Trophoblast cell (in vitro differentiated cells and primary cell): ENCODE measurements at regions not wholly inside any gene's neighbourhood (a gene's known extent, or its start where the extent isn't known, plus 50 kb on each side); places are given as distances from the start of the nearest gene placed in this dataset.

Experiments
- DNase-seq, 2 donors: peaks; one replicate each; pipeline ENCODE4 v3.0.0-alpha.2; 2016
- H2AFZ ChIP-seq: 2 replicates; pipeline ENCODE4 v1.6.1; 2013; ENCODE audit warnings: low read length, moderate library complexity, mild to moderate bottlenecking; ENCODE audit not compliant: insufficient read depth, poor library complexity
- H2AK5ac ChIP-seq: 2 replicates; pipeline ENCODE4 v1.6.1; 2013; ENCODE audit warnings: mild to moderate bottlenecking, low read length
- H2BK120ac ChIP-seq: 2 replicates; pipeline ENCODE4 v1.6.1; 2013; ENCODE audit warnings: low read length, mild to moderate bottlenecking, moderate library complexity; ENCODE audit not compliant: insufficient read depth, poor library complexity
- H2BK12ac ChIP-seq: 2 replicates; pipeline ENCODE4 v1.6.1; 2013; ENCODE audit warnings: mild to moderate bottlenecking, low read length, moderate library complexity
- H2BK5ac ChIP-seq: 2 replicates; pipeline ENCODE4 v1.6.1; 2013; ENCODE audit warnings: low read length, low read depth, moderate library complexity, mild to moderate bottlenecking; ENCODE audit not compliant: poor library complexity
- H3K14ac ChIP-seq: 2 replicates; pipeline ENCODE4 v1.6.1; 2013; ENCODE audit warnings: mild to moderate bottlenecking, low read length
- H3K18ac ChIP-seq: 2 replicates; pipeline ENCODE4 v1.6.1; 2013; ENCODE audit warnings: mild to moderate bottlenecking, low read length
- H3K23ac ChIP-seq: 2 replicates; pipeline ENCODE4 v1.6.1; 2013; ENCODE audit warnings: low read length
- H3K27ac ChIP-seq: 2 replicates; pipeline ENCODE4 v1.5.1; 2013; ENCODE audit warnings: low read depth, mild to moderate bottlenecking, inconsistent platforms, low read length, moderate library complexity
- H3K27me3 ChIP-seq: 2 replicates; pipeline ENCODE4 v1.6.1; 2013; ENCODE audit warnings: inconsistent platforms, mild to moderate bottlenecking, low read length, moderate library complexity; ENCODE audit not compliant: insufficient read depth
- H3K36me3 ChIP-seq, 2 experiments: 1 replicate in 1 of 2; 2 replicates in 1 of 2; pipeline ENCODE4 v1.6.1; 2013; ENCODE audit warnings: low read length in 2 of 2, mild to moderate bottlenecking in 2 of 2, moderate library complexity in 1 of 2; ENCODE audit not compliant: insufficient read depth in 2 of 2, control insufficient read depth in 1 of 2
- H3K4ac ChIP-seq: 2 replicates; pipeline ENCODE4 v1.6.1; 2013; ENCODE audit warnings: low read depth, mild to moderate bottlenecking, low read length, moderate library complexity
- H3K4me1 ChIP-seq, 2 experiments: 1 replicate in 1 of 2; 2 replicates in 1 of 2; pipeline ENCODE4 v1.6.1; 2013; ENCODE audit warnings: low read length in 2 of 2, mild to moderate bottlenecking in 2 of 2, moderate library complexity in 1 of 2; ENCODE audit not compliant: insufficient read depth in 2 of 2, control insufficient read depth in 1 of 2
- H3K4me2 ChIP-seq: 2 replicates; pipeline ENCODE4 v1.6.1; 2013; ENCODE audit warnings: inconsistent platforms, mild to moderate bottlenecking, low read length, moderate library complexity
- H3K4me3 ChIP-seq: 2 replicates; pipeline ENCODE4 v1.5.1; 2013; ENCODE audit warnings: mild to moderate bottlenecking, low read depth, low read length, inconsistent platforms
- H3K79me1 ChIP-seq: one replicate; pipeline ENCODE4 v1.6.1; 2013; ENCODE audit warnings: low read length
- H3K79me2 ChIP-seq: 2 replicates; pipeline ENCODE4 v1.6.1; 2013; ENCODE audit warnings: low read length, mild to moderate bottlenecking; ENCODE audit not compliant: control insufficient read depth, insufficient read depth, poor library complexity
- H3K9ac ChIP-seq: 2 replicates; pipeline ENCODE4 v1.6.1; 2013; ENCODE audit warnings: mild to moderate bottlenecking, low read length
- H3K9me3 ChIP-seq: 2 replicates; pipeline ENCODE4 v1.6.1; 2013; ENCODE audit warnings: low read depth, mild to moderate bottlenecking, control low read depth, inconsistent platforms, low read length; ENCODE audit not compliant: insufficient read depth
- H4K12ac ChIP-seq: 2 replicates; pipeline ENCODE4 v1.6.1; 2013; ENCODE audit warnings: low read depth, mild to moderate bottlenecking, low read length, moderate library complexity
- H4K8ac ChIP-seq: 2 replicates; pipeline ENCODE4 v1.6.1; 2013; ENCODE audit warnings: low read depth, mild to moderate bottlenecking, low read length, moderate library complexity
- H4K91ac ChIP-seq: one replicate; pipeline ENCODE4 v1.6.1; 2013; ENCODE audit warnings: low read depth, mild to moderate bottlenecking, low read length, moderate library complexity
- WGBS: extraction: QIAGEN DNeasy Blood & Tissue Kit; methylation state at CpG from one replicate; pipeline ENCODE4 v1.1.7; 2013; ENCODE audit warnings: missing lambda C conversion rate; ENCODE audit not compliant: insufficient read length, insufficient coverage; ENCODE audit errors: extremely low coverage; 5-methylcytosine and 5-hydroxymethylcytosine counted together

- WGBS, result no CpG with 5 or more reads among the region's 6 CpGs
- no peak overlapping the region for H3K27ac ChIP-seq
- no peak overlapping the region for H2AK5ac ChIP-seq
- no peaks in the 10 kb centered on the region for H3K9me3 ChIP-seq
- H4K12ac ChIP-seq, result no peak overlapping the region
- no peak overlapping the region for H3K14ac ChIP-seq
- H3K9ac ChIP-seq, result no peak overlapping the region
- peak in 1 of 2 donors; percentile 67 for DNase-seq
- H3K4me2 ChIP-seq, result no peak overlapping the region
- no peak overlapping the region for H2BK120ac ChIP-seq
- peaks cover 0 to 2% of the 10 kb centered on the region in 2 experiments for H3K4me1 ChIP-seq
- H3K18ac ChIP-seq, result no peak overlapping the region
- no peaks in the 10 kb centered on the region for H3K27me3 ChIP-seq
- H4K91ac ChIP-seq, result no peak overlapping the region
- H3K79me2 ChIP-seq, result no peaks in the 10 kb centered on the region
- no peak overlapping the region for H2BK5ac ChIP-seq
- H2BK12ac ChIP-seq, result no peak overlapping the region
- H3K4me3 ChIP-seq, result no peak overlapping the region
- H3K4ac ChIP-seq, result no peak overlapping the region
- H3K36me3 ChIP-seq, result no peaks in the 10 kb centered on the region
- H4K8ac ChIP-seq, result no peak overlapping the region
- H3K23ac ChIP-seq, result no peak overlapping the region
- H3K79me1 ChIP-seq, result peaks cover 7% of the 10 kb centered on the region
- no peak overlapping the region for H2AFZ ChIP-seq
Observed at GRCh38 chr21:26769613-26770188, 75.5 kb downstream of the ADAMTS1 start.

- Histone ChIP-seq H3K79me2 (no peaks in the 10 kb centered on the region), H3K4me3 (no peak overlapping the region), H3K27ac (no peak overlapping the region), H3K23ac (no peak overlapping the region), H3K4ac (no peak overlapping the region), H3K4me1 (peaks cover 0 to 2% of the 10 kb centered on the region in 2 experiments), H4K91ac (no peak overlapping the region), H2AFZ (no peak overlapping the region), H3K36me3 (no peaks in the 10 kb centered on the region), H3K14ac (no peak overlapping the region), H4K8ac (no peak overlapping the region), H2AK5ac (no peak overlapping the region), H3K4me2 (no peak overlapping the region), H4K12ac (no peak overlapping the region), H3K18ac (no peak overlapping the region), H3K79me1 (peaks cover 10% of the 10 kb centered on the region), H3K9ac (no peak overlapping the region), H3K9me3 (no peaks in the 10 kb centered on the region), H2BK5ac (no peak overlapping the region), H2BK12ac (no peak overlapping the region), H3K27me3 (no peaks in the 10 kb centered on the region), H2BK120ac (no peak overlapping the region)
- DNase-seq, result peak; percentile 79 to 93
- no CpG with 5 or more reads among the region's 6 CpGs for WGBS
Observed at GRCh38 chr21:26766826-26767325, 78.3 kb downstream of the ADAMTS1 start.

- H4K12ac ChIP-seq, result no peak overlapping the region
- peak; percentile 84 to 91 for DNase-seq
- H3K23ac ChIP-seq, result no peak overlapping the region
- H3K4me2 ChIP-seq, result no peak overlapping the region
- WGBS, result no CpG with 5 or more reads among the region's 8 CpGs
- H4K8ac ChIP-seq, result no peak overlapping the region
- H2AK5ac ChIP-seq, result no peak overlapping the region
- H3K79me2 ChIP-seq, result no peaks in the 10 kb centered on the region
- H4K91ac ChIP-seq, result no peak overlapping the region
- H3K9me3 ChIP-seq, result no peaks in the 10 kb centered on the region
- no peak overlapping the region for H3K27ac ChIP-seq
- no peak overlapping the region for H2BK120ac ChIP-seq
- no peak overlapping the region for H3K4ac ChIP-seq
- H3K18ac ChIP-seq, result no peak overlapping the region
- no peak overlapping the region for H3K14ac ChIP-seq
- H3K27me3 ChIP-seq, result no peaks in the 10 kb centered on the region
- no peak overlapping the region for H3K9ac ChIP-seq
- H3K36me3 ChIP-seq, result no peaks in the 10 kb centered on the region
- H2BK12ac ChIP-seq, result no peak overlapping the region
- H3K4me1 ChIP-seq, result peaks cover 0 to 4% of the 10 kb centered on the region in 2 experiments
- H2AFZ ChIP-seq, result no peak overlapping the region
- H3K4me3 ChIP-seq, result no peak overlapping the region
- H2BK5ac ChIP-seq, result peak overlapping the region; percentile 15
- H3K79me1 ChIP-seq, result peaks cover 17% of the 10 kb centered on the region
Observed at GRCh38 chr21:26761174-26761915, 83.9 kb downstream of the ADAMTS1 start.

GRCh38 chr21:26759731-26760130 is 85.5 kb downstream of the ADAMTS1 start:
- no peak overlapping the region for H4K8ac ChIP-seq
- no peak overlapping the region for H3K4ac ChIP-seq
- no peak overlapping the region for H4K91ac ChIP-seq
- H3K4me1 ChIP-seq, result peaks cover 0 to 4% of the 10 kb centered on the region in 2 experiments
- no peak overlapping the region for H3K9ac ChIP-seq
- peak; percentile 61 to 96 for DNase-seq
- no peaks in the 10 kb centered on the region for H3K27me3 ChIP-seq
- no peak overlapping the region for H3K14ac ChIP-seq
- no peak overlapping the region for H2AFZ ChIP-seq
- peaks cover 11% of the 10 kb centered on the region for H3K79me1 ChIP-seq
- H4K12ac ChIP-seq, result no peak overlapping the region
- H2BK120ac ChIP-seq, result no peak overlapping the region
- no peaks in the 10 kb centered on the region for H3K79me2 ChIP-seq
- peak overlapping the region; percentile 37 for H3K27ac ChIP-seq
- no peak overlapping the region for H3K4me3 ChIP-seq
- H3K36me3 ChIP-seq, result no peaks in the 10 kb centered on the region
- no CpG with 5 or more reads among the region's 2 CpGs for WGBS
- H3K9me3 ChIP-seq, result no peaks in the 10 kb centered on the region
- no peak overlapping the region for H3K23ac ChIP-seq
- H2BK12ac ChIP-seq, result no peak overlapping the region
- no peak overlapping the region for H3K18ac ChIP-seq
- H2AK5ac ChIP-seq, result no peak overlapping the region
- no peak overlapping the region for H2BK5ac ChIP-seq
- H3K4me2 ChIP-seq, result no peak overlapping the region
